Lower leg skin (tissue), 4 donors: ENCODE measurements at regions not wholly inside any gene's neighbourhood (a gene's known extent, or its start where the extent isn't known, plus 50 kb on each side); places are given as distances from the start of the nearest gene placed in this dataset.

Source experiments
- DNase-seq, 2 donors: peaks; one replicate each; pipeline ENCODE4 v3.0.0-alpha.2; 2019; ENCODE audit warnings: low spot score in 2 of 2
- H3K4me3 ChIP-seq: fragments of 200-600 bp; sonication (generic); 2 replicates; pipeline ENCODE4 v1.5.1; 2017; ENCODE audit warnings: mild to moderate bottlenecking, low read depth; ENCODE audit not compliant: poor library complexity, severe bottlenecking
- CTCF ChIP-seq, 3 donors: fragments of 450-650 bp; IDR thresholded peaks; one replicate each; pipeline ENCODE4 v1.5.1; 2016; ENCODE audit warnings: antibody characterized with exemption in 3 of 3, mild to moderate bottlenecking in 3 of 3, moderate library complexity in 2 of 3
- POLR2A ChIP-seq, 2 donors: fragments of 450-650 bp; IDR thresholded peaks; one replicate each; pipeline ENCODE4 v1.6.1; 2016 to 2017; ENCODE audit warnings: antibody characterized with exemption in 2 of 2, mild to moderate bottlenecking in 1 of 2, moderate library complexity in 1 of 2
- WGBS, 2 donors: methylation state at CpG; one replicate each; pipeline ENCODE4 v1.1.5; 2018; 5-methylcytosine and 5-hydroxymethylcytosine counted together
- intact Hi-C: fragments of 100-400 bp; cut with DNase I; formaldehyde crosslinking; loops from one replicate; pipeline ENCODE4 v1.15.0; 2023; ENCODE audit warnings: low total_unique reads

DNA sequence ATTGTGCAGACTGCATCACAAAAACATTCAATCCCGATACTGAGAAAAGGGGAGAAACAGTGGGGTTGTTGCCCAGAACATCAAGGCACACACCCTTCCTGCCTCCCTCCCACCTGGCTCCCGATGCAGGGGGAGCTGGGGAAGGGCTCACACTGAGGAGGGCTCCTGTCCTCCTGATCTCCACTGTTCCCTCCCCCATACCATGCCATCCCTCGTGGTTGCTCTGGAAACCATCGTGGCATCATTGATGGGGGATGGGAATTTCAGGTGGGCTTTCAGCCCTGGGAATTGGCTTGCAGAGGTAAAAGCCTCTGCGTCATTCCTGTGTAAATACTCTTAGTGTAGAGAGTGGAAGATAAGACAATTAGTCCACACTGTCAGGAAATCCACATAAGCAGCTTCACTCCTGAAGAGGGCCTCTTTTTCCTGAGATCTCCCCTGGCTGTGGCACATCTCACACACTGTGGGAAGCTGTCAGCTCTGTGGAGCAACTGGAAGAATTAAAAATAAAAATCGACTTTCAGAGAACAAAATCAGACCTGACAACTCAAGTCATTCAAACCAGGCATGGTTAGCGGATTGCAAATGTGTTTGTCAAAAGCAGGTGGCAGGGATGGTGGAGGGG lies 176.0 kb downstream of the CHST1 start:
- no peak overlapping the region for H3K4me3 ChIP-seq
- DNase-seq: peak in 1 of 2 donors; percentile 54
- intact Hi-C loops: no loop called here
- WGBS, 2 donors: 46% methylated on average over 7 of the region's 7 CpGs
- TF ChIP-seq POLR2A (IDR thresholded peaks at IDR 0.05) (no peak), CTCF (IDR thresholded peaks at IDR 0.05) (no peak)

GRCh38 chr11:45486461-45486860 lies 179.0 kb downstream of the CHST1 start:
- 90 to 91% methylated on average over 6 of the region's 6 CpGs for WGBS, 2 donors
- no peak overlapping the region for H3K4me3 ChIP-seq
- intact Hi-C loops: no loop called here

GRCh38 chr11:45485070-45485707 lies 180.2 kb downstream of the CHST1 start:
- 81% methylated on average over 8 of the region's 8 CpGs for WGBS, 2 donors

More at GRCh38 chr11:45486461-45486860, 179.0 kb downstream of the CHST1 start:
- no peak for TF ChIP-seq POLR2A (IDR thresholded peaks at IDR 0.05)
- no peak for TF ChIP-seq CTCF (IDR thresholded peaks at IDR 0.05)
- DNase-seq: peak in 1 of 2 donors; percentile 61

GRCh38 chr11:45484326-45484883 lies 181.0 kb downstream of the CHST1 start:
- WGBS, 2 donors: 52% methylated on average over 11 of the region's 11 CpGs
- DNase-seq: peak in 1 of 2 donors; percentile 63
- intact Hi-C loops: no loop called here
- H3K4me3 ChIP-seq: no peak overlapping the region
- no peak for TF ChIP-seq POLR2A (IDR thresholded peaks at IDR 0.05)
- no peak for TF ChIP-seq CTCF (IDR thresholded peaks at IDR 0.05)

More at GRCh38 chr11:45485070-45485707, 180.2 kb downstream of the CHST1 start:
- no peak for TF ChIP-seq POLR2A (IDR thresholded peaks at IDR 0.05)
- TF ChIP-seq CTCF (IDR thresholded peaks at IDR 0.05): no peak
- intact Hi-C loops: no loop called here
- H3K4me3 ChIP-seq: no peak overlapping the region
- DNase-seq: peak in 1 of 2 donors; percentile 50

- peak in 1 of 2 donors; percentile 20 for DNase-seq
- H3K4me3 ChIP-seq: no peak overlapping the region
- WGBS, 2 donors: 76 to 85% methylated on average over 5 of the region's 5 CpGs
- TF ChIP-seq CTCF (IDR thresholded peaks at IDR 0.05): no peak
- TF ChIP-seq POLR2A (IDR thresholded peaks at IDR 0.05): no peak
- intact Hi-C loops: no loop called here
Observed at GRCh38 chr11:45483416-45483815, 182.0 kb downstream of the CHST1 start.
